Mesenchymal stem cell (in vitro differentiated cells and primary cell): ENCODE measurements at regions not wholly inside any gene's neighbourhood (a gene's known extent, or its start where the extent isn't known, plus 50 kb on each side); places are given as distances from the start of the nearest gene placed in this dataset.

Experiments used
- DNase-seq: peaks from one replicate; pipeline ENCODE4 v3.0.0-alpha.2; 2013
- H2AFZ ChIP-seq: one replicate; pipeline ENCODE4 v1.6.1; 2013; ENCODE audit warnings: low read depth, mild to moderate bottlenecking, control low read depth, inconsistent platforms, low read length, moderate library complexity
- H2AK5ac ChIP-seq: 2 replicates; pipeline ENCODE4 v1.6.1; 2013; ENCODE audit warnings: low read length, moderate library complexity, mild to moderate bottlenecking, inconsistent platforms; ENCODE audit not compliant: severe bottlenecking
- H2BK120ac ChIP-seq: one replicate; pipeline ENCODE4 v1.6.1; 2013; ENCODE audit warnings: low read depth, mild to moderate bottlenecking, inconsistent platforms, low read length, moderate library complexity
- H2BK12ac ChIP-seq, 2 experiments: one replicate each; pipeline ENCODE4 v1.6.1; 2013; ENCODE audit warnings: inconsistent platforms in 2 of 2, low read length in 2 of 2, mild to moderate bottlenecking in 2 of 2, moderate library complexity in 2 of 2, control low read depth in 1 of 2
- H2BK15ac ChIP-seq: one replicate; pipeline ENCODE4 v1.6.1; 2013; ENCODE audit warnings: mild to moderate bottlenecking, low read depth, inconsistent platforms; ENCODE audit not compliant: poor library complexity, severe bottlenecking
- H2BK5ac ChIP-seq: 2 replicates; pipeline ENCODE4 v1.6.1; 2013; ENCODE audit warnings: low read depth, mild to moderate bottlenecking, low read length, control low read depth, inconsistent platforms; ENCODE audit not compliant: poor library complexity, severe bottlenecking
- H3K14ac ChIP-seq, 2 experiments: one replicate each; pipeline ENCODE4 v1.6.1; 2013; ENCODE audit warnings: inconsistent platforms in 2 of 2, low read length in 2 of 2, control low read depth in 1 of 2, mild to moderate bottlenecking in 1 of 2, moderate library complexity in 1 of 2
- H3K18ac ChIP-seq, 2 experiments: one replicate each; pipeline ENCODE4 v1.6.1; 2013; ENCODE audit warnings: inconsistent platforms in 2 of 2, low read length in 2 of 2, control low read depth in 1 of 2, low read depth in 1 of 2, mild to moderate bottlenecking in 1 of 2
- H3K23ac ChIP-seq, 2 experiments: one replicate each; pipeline ENCODE4 v1.6.1; 2013; ENCODE audit warnings: inconsistent platforms in 2 of 2, low read length in 2 of 2, mild to moderate bottlenecking in 2 of 2, moderate library complexity in 2 of 2, control low read depth in 1 of 2
- H3K27ac ChIP-seq: 2 replicates; pipeline ENCODE4 v1.5.1; 2013; ENCODE audit warnings: mild to moderate bottlenecking, moderate library complexity, low read length, control low read depth, inconsistent platforms; ENCODE audit not compliant: poor library complexity, severe bottlenecking
- H3K27me3 ChIP-seq, 2 experiments: 2 replicates each; pipeline versions ENCODE4 v1.6.1 to v1.7.0; 2013; ENCODE audit warnings: low read length in 2 of 2, mild to moderate bottlenecking in 2 of 2, moderate library complexity in 2 of 2, control low read depth in 1 of 2, inconsistent platforms in 1 of 2; ENCODE audit not compliant: control insufficient read depth in 1 of 2, insufficient read depth in 1 of 2
- H3K36me3 ChIP-seq, 2 experiments: 2 replicates each; pipeline versions ENCODE4 v1.6.1 to v1.7.0; 2013; ENCODE audit warnings: low read length in 2 of 2, control low read depth in 1 of 2, inconsistent platforms in 1 of 2, low read depth in 1 of 2, mild to moderate bottlenecking in 1 of 2; ENCODE audit not compliant: insufficient read depth in 2 of 2, control insufficient read depth in 1 of 2
- H3K4ac ChIP-seq, 2 experiments: one replicate each; pipeline ENCODE4 v1.6.1; 2013; ENCODE audit warnings: inconsistent platforms in 2 of 2, low read length in 2 of 2, mild to moderate bottlenecking in 2 of 2, moderate library complexity in 2 of 2, control low read depth in 1 of 2, low read depth in 1 of 2
- H3K4me1 ChIP-seq: 2 replicates; pipeline ENCODE4 v1.6.1; 2013; ENCODE audit warnings: low read depth, low read length, control low read depth; ENCODE audit not compliant: control insufficient read depth, insufficient read depth
- H3K4me2 ChIP-seq: 2 replicates; pipeline ENCODE4 v1.6.1; 2013; ENCODE audit warnings: low read length, mild to moderate bottlenecking, inconsistent platforms; ENCODE audit not compliant: poor library complexity, severe bottlenecking
- H3K4me3 ChIP-seq, 2 experiments: 2 replicates each; pipeline versions ENCODE4 v1.5.1 to v1.7.0; 2013; ENCODE audit warnings: low read length in 2 of 2, mild to moderate bottlenecking in 2 of 2, control low read depth in 1 of 2, low read depth in 1 of 2; ENCODE audit not compliant: insufficient read depth in 1 of 2
- H3K79me1 ChIP-seq: replicated peaks from 2 replicates; pipeline ENCODE4 v1.6.1; 2013; ENCODE audit warnings: mild to moderate bottlenecking, control low read depth, low read length, inconsistent platforms; ENCODE audit not compliant: poor library complexity, severe bottlenecking
- H3K9ac ChIP-seq: 2 replicates; pipeline ENCODE4 v1.7.0; 2013; ENCODE audit warnings: mild to moderate bottlenecking, low read length, moderate library complexity
- H3K9me3 ChIP-seq: 2 replicates; pipeline ENCODE4 v1.7.0; 2013; ENCODE audit warnings: mild to moderate bottlenecking, low read length; ENCODE audit not compliant: control insufficient read depth
- H4K8ac ChIP-seq: one replicate; pipeline ENCODE4 v1.6.1; 2013; ENCODE audit warnings: inconsistent platforms, mild to moderate bottlenecking, low read length, moderate library complexity
- H4K91ac ChIP-seq: one replicate; pipeline ENCODE4 v1.6.1; 2013; ENCODE audit warnings: mild to moderate bottlenecking, low read length, inconsistent platforms
- WGBS: methylation state at CpG from one replicate; pipeline ENCODE4 v1.1.7; 2013; ENCODE audit warnings: mixed read lengths; 5-methylcytosine and 5-hydroxymethylcytosine counted together

GRCh38 chr10:111177379-111177778 is 100.5 kb downstream of the ADRA2A start:
- no peak overlapping the region for H3K4ac ChIP-seq
- H3K9me3 ChIP-seq, result no peaks in the 10 kb centered on the region
- no peak overlapping the region for H2AFZ ChIP-seq
- DNase-seq, result no peak
- H3K4me1 ChIP-seq, result no peaks in the 10 kb centered on the region
- no peak overlapping the region for H2AK5ac ChIP-seq
- H3K14ac ChIP-seq, result no peak overlapping the region
- H3K27me3 ChIP-seq, result peaks cover 0 to 13% of the 10 kb centered on the region in 2 experiments
- H3K23ac ChIP-seq, result no peak overlapping the region
- no peak overlapping the region for H4K91ac ChIP-seq
- no peak overlapping the region for H4K8ac ChIP-seq
- no peaks in the 10 kb centered on the region for H3K79me1 ChIP-seq
- H3K4me2 ChIP-seq, result no peak overlapping the region
- no peak overlapping the region for H3K27ac ChIP-seq
- no peak overlapping the region for H3K18ac ChIP-seq
- no peak overlapping the region for H3K4me3 ChIP-seq
- H3K9ac ChIP-seq, result no peak overlapping the region
- no peaks in the 10 kb centered on the region for H3K36me3 ChIP-seq
- H2BK5ac ChIP-seq, result no peak overlapping the region
- no peak overlapping the region for H2BK120ac ChIP-seq
- H2BK15ac ChIP-seq, result no peak overlapping the region
- 69% methylated on average over 2 of the region's 2 CpGs for WGBS
- H2BK12ac ChIP-seq, result no peak overlapping the region

GRCh38 chr10:111179514-111179913 is 102.7 kb downstream of the ADRA2A start:
- Histone ChIP-seq H3K36me3 (no peaks in the 10 kb centered on the region), H4K8ac (no peak overlapping the region), H3K79me1 (no peaks in the 10 kb centered on the region), H3K27me3 (peaks cover 0 to 13% of the 10 kb centered on the region in 2 experiments), H3K23ac (no peak overlapping the region), H3K4me2 (no peak overlapping the region), H3K14ac (no peak overlapping the region), H3K4me3 (no peak overlapping the region), H2BK5ac (no peak overlapping the region), H3K4me1 (no peaks in the 10 kb centered on the region), H2BK15ac (no peak overlapping the region), H3K9ac (no peak overlapping the region), H3K4ac (no peak overlapping the region), H3K27ac (no peak overlapping the region), H2BK12ac (no peak overlapping the region), H3K18ac (no peak overlapping the region), H3K9me3 (no peaks in the 10 kb centered on the region), H2BK120ac (no peak overlapping the region), H2AFZ (no peak overlapping the region), H2AK5ac (no peak overlapping the region), H4K91ac (no peak overlapping the region)
- DNase-seq, result no peak
- 69% methylated on average over 2 of the region's 2 CpGs for WGBS

DNA sequence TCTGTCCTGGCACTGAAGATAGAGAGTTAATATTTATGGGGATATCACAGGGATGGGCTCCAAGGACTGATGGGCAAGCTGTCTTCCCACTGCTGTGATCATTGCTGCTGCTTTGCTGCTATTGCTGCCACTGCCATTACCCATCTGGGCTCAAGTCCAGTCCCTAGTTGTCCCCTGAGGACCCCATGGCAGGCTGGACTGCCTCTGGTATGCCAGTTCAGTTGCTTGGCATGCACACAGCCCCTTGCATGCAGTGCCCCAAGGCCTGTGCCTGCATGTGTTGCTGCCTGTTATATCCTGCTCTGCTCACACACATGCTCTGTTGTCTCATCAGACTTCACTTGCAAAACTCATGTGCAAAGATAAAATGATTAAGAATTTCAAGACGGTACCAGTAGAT is 109.5 kb downstream of the ADRA2A start:
- no peak overlapping the region for H3K27ac ChIP-seq
- H3K23ac ChIP-seq, result no peak overlapping the region
- H2AFZ ChIP-seq, result no peak overlapping the region
- no peak overlapping the region for H2BK120ac ChIP-seq
- 100% methylated on average over 1 of the region's 1 CpG for WGBS
- no peak overlapping the region for H2BK5ac ChIP-seq
- no peaks in the 10 kb centered on the region for H3K79me1 ChIP-seq
- no peak overlapping the region for H3K14ac ChIP-seq
- H2BK12ac ChIP-seq, result no peak overlapping the region
- H3K9ac ChIP-seq, result no peak overlapping the region
- no peak overlapping the region for H3K4me2 ChIP-seq
- H3K4me1 ChIP-seq, result no peaks in the 10 kb centered on the region
- H2BK15ac ChIP-seq, result no peak overlapping the region
- H3K18ac ChIP-seq, result no peak overlapping the region
- no peak overlapping the region for H3K4me3 ChIP-seq
- no peak overlapping the region for H3K4ac ChIP-seq
- no peaks in the 10 kb centered on the region for H3K9me3 ChIP-seq
- H3K36me3 ChIP-seq, result no peaks in the 10 kb centered on the region
- DNase-seq, result no peak
- H4K91ac ChIP-seq, result no peak overlapping the region
- H4K8ac ChIP-seq, result no peak overlapping the region
- no peak overlapping the region for H2AK5ac ChIP-seq
- no peaks in the 10 kb centered on the region for H3K27me3 ChIP-seq

- Histone ChIP-seq H3K18ac (no peak overlapping the region), H2BK5ac (no peak overlapping the region), H4K91ac (no peak overlapping the region), H2BK120ac (no peak overlapping the region), H3K9ac (no peak overlapping the region), H3K27me3 (no peaks in the 10 kb centered on the region), H3K36me3 (no peaks in the 10 kb centered on the region), H3K4me2 (no peak overlapping the region), H2BK15ac (no peak overlapping the region), H2AK5ac (no peak overlapping the region), H3K79me1 (no peaks in the 10 kb centered on the region), H3K4me3 (no peak overlapping the region), H2BK12ac (no peak overlapping the region), H3K9me3 (no peaks in the 10 kb centered on the region), H4K8ac (no peak overlapping the region), H3K14ac (no peak overlapping the region), H3K27ac (no peak overlapping the region), H2AFZ (no peak overlapping the region), H3K4me1 (no peaks in the 10 kb centered on the region), H3K23ac (no peak overlapping the region), H3K4ac (no peak overlapping the region)
- 67% methylated on average over 4 of the region's 4 CpGs for WGBS
- no peak for DNase-seq
Measured at GRCh38 chr10:111187096-111187495, 110.3 kb downstream of the ADRA2A start.
